Caki2 (cell line): ENCODE measurements at regions not wholly inside any gene's neighbourhood (a gene's known extent, or its start where the extent isn't known, plus 50 kb on each side); places are given as distances from the start of the nearest gene placed in this dataset.

ENCODE experiments used
- DNase-seq: peaks from one replicate; pipeline ENCODE4 v3.0.0-alpha.2; 2015; ENCODE audit warnings: low read depth
- in situ Hi-C: cut with HindIII; loops from 2 replicates; pipeline ENCODE4 v1.10.0; 2016; ENCODE audit warnings: low sequenced_read_pairs, low pct_unique_long_range_greater_than_20kb, mixed read lengths

GRCh38 chrX:82912382-82912781, 595.7 kb upstream of the POU3F4 start:
- DNase-seq, result no peak
- in situ Hi-C loops, result no loop called here

GRCh38 chrX:82934980-82935379, 573.1 kb upstream of the POU3F4 start:
- DNase-seq, result no peak
- in situ Hi-C loops, result no loop called here

GRCh38 chrX:82945332-82945731, 562.8 kb upstream of the POU3F4 start:
- in situ Hi-C loops, result no loop called here

GRCh38 chrX:82961129-82961528, 547.0 kb upstream of the POU3F4 start:
- in situ Hi-C loops, result no loop called here
- peak; percentile 1 for DNase-seq

More at GRCh38 chrX:82945332-82945731, 562.8 kb upstream of the POU3F4 start:
- no peak for DNase-seq

- DNase-seq, result no peak
- in situ Hi-C loops, result no loop called here
Observed at GRCh38 chrX:82973646-82974045, 534.4 kb upstream of the POU3F4 start.

GRCh38 chrX:82998163-82998562, 509.9 kb upstream of the POU3F4 start:
- DNase-seq, result no peak
- in situ Hi-C loops, result no loop called here

GRCh38 chrX:83004012-83004411, 504.1 kb upstream of the POU3F4 start:
- DNase-seq, result no peak
- in situ Hi-C loops, result no loop called here

GRCh38 chrX:83008415-83008814, 499.7 kb upstream of the POU3F4 start:
- no peak for DNase-seq
- in situ Hi-C loops, result no loop called here

- DNase-seq, result no peak
- in situ Hi-C loops, result no loop called here
Observed at GRCh38 chrX:83019258-83019657, 488.8 kb upstream of the POU3F4 start.

- peak; percentile 37 for DNase-seq
- in situ Hi-C loops, result no loop called here
Observed at GRCh38 chrX:83022020-83022419, 486.1 kb upstream of the POU3F4 start.
